H1 (cell line): ENCODE measurements at regions not wholly inside any gene's neighbourhood (a gene's known extent, or its start where the extent isn't known, plus 50 kb on each side); places are given as distances from the start of the nearest gene placed in this dataset.

Experiments used
- BRCA1 ChIP-seq: IDR thresholded peaks from 2 replicates; pipeline ENCODE4 v1.6.1; 2012; ENCODE audit warnings: low read depth, low read length, improper control_type of control experiment
- CTBP2 ChIP-seq: IDR thresholded peaks from 2 replicates; pipeline ENCODE4 v1.7.0; 2011; ENCODE audit warnings: borderline replicate concordance, mild to moderate bottlenecking, moderate library complexity, mixed read lengths, low read length; ENCODE audit not compliant: insufficient read depth, insufficient read length
- HDAC2 ChIP-seq, 2 experiments: fragments of 300-600 bp in 1 of 2; sonication (generic) in 1 of 2; IDR thresholded peaks; 2 replicates each; pipeline ENCODE4 v1.6.1; 2011 to 2012; ENCODE audit warnings: low read depth in 2 of 2, low read length in 2 of 2, mild to moderate bottlenecking in 2 of 2, moderate library complexity in 2 of 2, borderline replicate concordance in 1 of 2, inconsistent platforms in 1 of 2
- HDAC6 ChIP-seq: IDR thresholded peaks from one replicate; pipeline ENCODE4 v1.7.1; 2012; ENCODE audit warnings: low read depth, mild to moderate bottlenecking, inconsistent platforms, low read length, moderate library complexity
- JUND ChIP-seq: IDR thresholded peaks from 2 replicates; pipeline ENCODE4 v1.6.1; 2011; ENCODE audit warnings: mild to moderate bottlenecking, improper control_type of control experiment, low read length
- RXRA ChIP-seq: IDR thresholded peaks from 2 replicates; pipeline ENCODE4 v1.6.1; 2011; ENCODE audit warnings: low read depth, mild to moderate bottlenecking, low read length, moderate library complexity; ENCODE audit not compliant: insufficient read depth
- SAP30 ChIP-seq: fragments of 300-600 bp; sonication (generic); IDR thresholded peaks from 2 replicates; pipeline ENCODE4 v1.7.1; 2012; ENCODE audit warnings: low read length, moderate library complexity, mild to moderate bottlenecking, inconsistent platforms; ENCODE audit not compliant: insufficient read depth, insufficient replicate concordance
- TBP ChIP-seq: IDR thresholded peaks from 2 replicates; pipeline ENCODE4 v1.6.1; 2011; ENCODE audit warnings: low read depth, low read length, improper control_type of control experiment
- TF ChIP-seq, protein P1 (sequence below): fragments of 300-600 bp; sonication (generic); IDR thresholded peaks from 2 replicates; pipeline ENCODE4 v1.7.1; 2012; ENCODE audit warnings: low read length, moderate library complexity, mild to moderate bottlenecking, inconsistent platforms; ENCODE audit not compliant: insufficient replicate concordance
- TF ChIP-seq, protein P2 (sequence below): IDR thresholded peaks from 2 replicates; pipeline ENCODE4 v1.6.1; 2012; ENCODE audit warnings: low read length, inconsistent platforms

GRCh38 chr1:82582347-82582746, 781.6 kb downstream of the ADGRL2 start (continued):
- TF ChIP-seq, protein P1, sequence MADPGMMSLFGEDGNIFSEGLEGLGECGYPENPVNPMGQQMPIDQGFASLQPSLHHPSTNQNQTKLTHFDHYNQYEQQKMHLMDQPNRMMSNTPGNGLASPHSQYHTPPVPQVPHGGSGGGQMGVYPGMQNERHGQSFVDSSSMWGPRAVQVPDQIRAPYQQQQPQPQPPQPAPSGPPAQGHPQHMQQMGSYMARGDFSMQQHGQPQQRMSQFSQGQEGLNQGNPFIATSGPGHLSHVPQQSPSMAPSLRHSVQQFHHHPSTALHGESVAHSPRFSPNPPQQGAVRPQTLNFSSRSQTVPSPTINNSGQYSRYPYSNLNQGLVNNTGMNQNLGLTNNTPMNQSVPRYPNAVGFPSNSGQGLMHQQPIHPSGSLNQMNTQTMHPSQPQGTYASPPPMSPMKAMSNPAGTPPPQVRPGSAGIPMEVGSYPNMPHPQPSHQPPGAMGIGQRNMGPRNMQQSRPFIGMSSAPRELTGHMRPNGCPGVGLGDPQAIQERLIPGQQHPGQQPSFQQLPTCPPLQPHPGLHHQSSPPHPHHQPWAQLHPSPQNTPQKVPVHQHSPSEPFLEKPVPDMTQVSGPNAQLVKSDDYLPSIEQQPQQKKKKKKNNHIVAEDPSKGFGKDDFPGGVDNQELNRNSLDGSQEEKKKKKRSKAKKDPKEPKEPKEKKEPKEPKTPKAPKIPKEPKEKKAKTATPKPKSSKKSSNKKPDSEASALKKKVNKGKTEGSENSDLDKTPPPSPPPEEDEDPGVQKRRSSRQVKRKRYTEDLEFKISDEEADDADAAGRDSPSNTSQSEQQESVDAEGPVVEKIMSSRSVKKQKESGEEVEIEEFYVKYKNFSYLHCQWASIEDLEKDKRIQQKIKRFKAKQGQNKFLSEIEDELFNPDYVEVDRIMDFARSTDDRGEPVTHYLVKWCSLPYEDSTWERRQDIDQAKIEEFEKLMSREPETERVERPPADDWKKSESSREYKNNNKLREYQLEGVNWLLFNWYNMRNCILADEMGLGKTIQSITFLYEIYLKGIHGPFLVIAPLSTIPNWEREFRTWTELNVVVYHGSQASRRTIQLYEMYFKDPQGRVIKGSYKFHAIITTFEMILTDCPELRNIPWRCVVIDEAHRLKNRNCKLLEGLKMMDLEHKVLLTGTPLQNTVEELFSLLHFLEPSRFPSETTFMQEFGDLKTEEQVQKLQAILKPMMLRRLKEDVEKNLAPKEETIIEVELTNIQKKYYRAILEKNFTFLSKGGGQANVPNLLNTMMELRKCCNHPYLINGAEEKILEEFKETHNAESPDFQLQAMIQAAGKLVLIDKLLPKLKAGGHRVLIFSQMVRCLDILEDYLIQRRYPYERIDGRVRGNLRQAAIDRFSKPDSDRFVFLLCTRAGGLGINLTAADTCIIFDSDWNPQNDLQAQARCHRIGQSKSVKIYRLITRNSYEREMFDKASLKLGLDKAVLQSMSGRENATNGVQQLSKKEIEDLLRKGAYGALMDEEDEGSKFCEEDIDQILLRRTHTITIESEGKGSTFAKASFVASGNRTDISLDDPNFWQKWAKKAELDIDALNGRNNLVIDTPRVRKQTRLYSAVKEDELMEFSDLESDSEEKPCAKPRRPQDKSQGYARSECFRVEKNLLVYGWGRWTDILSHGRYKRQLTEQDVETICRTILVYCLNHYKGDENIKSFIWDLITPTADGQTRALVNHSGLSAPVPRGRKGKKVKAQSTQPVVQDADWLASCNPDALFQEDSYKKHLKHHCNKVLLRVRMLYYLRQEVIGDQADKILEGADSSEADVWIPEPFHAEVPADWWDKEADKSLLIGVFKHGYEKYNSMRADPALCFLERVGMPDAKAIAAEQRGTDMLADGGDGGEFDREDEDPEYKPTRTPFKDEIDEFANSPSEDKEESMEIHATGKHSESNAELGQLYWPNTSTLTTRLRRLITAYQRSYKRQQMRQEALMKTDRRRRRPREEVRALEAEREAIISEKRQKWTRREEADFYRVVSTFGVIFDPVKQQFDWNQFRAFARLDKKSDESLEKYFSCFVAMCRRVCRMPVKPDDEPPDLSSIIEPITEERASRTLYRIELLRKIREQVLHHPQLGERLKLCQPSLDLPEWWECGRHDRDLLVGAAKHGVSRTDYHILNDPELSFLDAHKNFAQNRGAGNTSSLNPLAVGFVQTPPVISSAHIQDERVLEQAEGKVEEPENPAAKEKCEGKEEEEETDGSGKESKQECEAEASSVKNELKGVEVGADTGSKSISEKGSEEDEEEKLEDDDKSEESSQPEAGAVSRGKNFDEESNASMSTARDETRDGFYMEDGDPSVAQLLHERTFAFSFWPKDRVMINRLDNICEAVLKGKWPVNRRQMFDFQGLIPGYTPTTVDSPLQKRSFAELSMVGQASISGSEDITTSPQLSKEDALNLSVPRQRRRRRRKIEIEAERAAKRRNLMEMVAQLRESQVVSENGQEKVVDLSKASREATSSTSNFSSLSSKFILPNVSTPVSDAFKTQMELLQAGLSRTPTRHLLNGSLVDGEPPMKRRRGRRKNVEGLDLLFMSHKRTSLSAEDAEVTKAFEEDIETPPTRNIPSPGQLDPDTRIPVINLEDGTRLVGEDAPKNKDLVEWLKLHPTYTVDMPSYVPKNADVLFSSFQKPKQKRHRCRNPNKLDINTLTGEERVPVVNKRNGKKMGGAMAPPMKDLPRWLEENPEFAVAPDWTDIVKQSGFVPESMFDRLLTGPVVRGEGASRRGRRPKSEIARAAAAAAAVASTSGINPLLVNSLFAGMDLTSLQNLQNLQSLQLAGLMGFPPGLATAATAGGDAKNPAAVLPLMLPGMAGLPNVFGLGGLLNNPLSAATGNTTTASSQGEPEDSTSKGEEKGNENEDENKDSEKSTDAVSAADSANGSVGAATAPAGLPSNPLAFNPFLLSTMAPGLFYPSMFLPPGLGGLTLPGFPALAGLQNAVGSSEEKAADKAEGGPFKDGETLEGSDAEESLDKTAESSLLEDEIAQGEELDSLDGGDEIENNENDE = no peak
- TF ChIP-seq JUND (no peak), HDAC2 (IDR thresholded peaks at IDR 0.05; ENCODE audit: borderline replicate concordance in 1 of 2, low read depth in 2 of 2, low read length in 2 of 2) (no peak), HDAC6 (no peak), RXRA (no peak), BRCA1 (no peak), TBP (no peak), SAP30 (no peak), CTBP2 (no peak)
- TF ChIP-seq, protein P2, sequence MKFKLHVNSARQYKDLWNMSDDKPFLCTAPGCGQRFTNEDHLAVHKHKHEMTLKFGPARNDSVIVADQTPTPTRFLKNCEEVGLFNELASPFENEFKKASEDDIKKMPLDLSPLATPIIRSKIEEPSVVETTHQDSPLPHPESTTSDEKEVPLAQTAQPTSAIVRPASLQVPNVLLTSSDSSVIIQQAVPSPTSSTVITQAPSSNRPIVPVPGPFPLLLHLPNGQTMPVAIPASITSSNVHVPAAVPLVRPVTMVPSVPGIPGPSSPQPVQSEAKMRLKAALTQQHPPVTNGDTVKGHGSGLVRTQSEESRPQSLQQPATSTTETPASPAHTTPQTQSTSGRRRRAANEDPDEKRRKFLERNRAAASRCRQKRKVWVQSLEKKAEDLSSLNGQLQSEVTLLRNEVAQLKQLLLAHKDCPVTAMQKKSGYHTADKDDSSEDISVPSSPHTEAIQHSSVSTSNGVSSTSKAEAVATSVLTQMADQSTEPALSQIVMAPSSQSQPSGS = no peak
